ENCODE measurements at regions not wholly inside any gene's neighbourhood (a gene's known extent, or its start where the extent isn't known, plus 50 kb on each side); places are given as distances from the start of the nearest gene placed in this dataset.

- no peak overlapping the region for H3K4me3 ChIP-seq (ENCODE audit: low read depth, low read length)
- H3K36me3 ChIP-seq (ENCODE audit: control insufficient read depth, insufficient read depth, low read length) = no peaks in the 10 kb centered on the region
- no peaks in the 10 kb centered on the region for H3K27me3 ChIP-seq (ENCODE audit: control insufficient read depth, insufficient read depth, low read length)
- FAIRE-seq = no peak
- no peak for TF ChIP-seq CTCF (IDR thresholded peaks at IDR 0.05; ENCODE audit: insufficient read depth, low read length, severe bottlenecking)
- DNase-seq (ENCODE audit: low read depth) = no peak
Observed at GRCh38 chr4:128483041-128483440, 195.4 kb upstream of the PGRMC2 start.

- DNase-seq (ENCODE audit: low read depth) (no peak), FAIRE-seq (no peak)
- Histone ChIP-seq H3K27me3 (ENCODE audit: control insufficient read depth, insufficient read depth, low read length) (no peaks in the 10 kb centered on the region), H3K36me3 (ENCODE audit: control insufficient read depth, insufficient read depth, low read length) (no peaks in the 10 kb centered on the region), H3K4me3 (ENCODE audit: low read depth, low read length) (no peak overlapping the region)
- no peak for TF ChIP-seq CTCF (IDR thresholded peaks at IDR 0.05; ENCODE audit: insufficient read depth, low read length, severe bottlenecking)
Observed at GRCh38 chr4:128481752-128482480, 194.3 kb upstream of the PGRMC2 start.

GRCh38 chr4:128480945-128481344 lies 193.3 kb upstream of the PGRMC2 start:
- Histone ChIP-seq H3K36me3 (ENCODE audit: control insufficient read depth, insufficient read depth, low read length) (no peaks in the 10 kb centered on the region), H3K27me3 (ENCODE audit: control insufficient read depth, insufficient read depth, low read length) (no peaks in the 10 kb centered on the region), H3K4me3 (ENCODE audit: low read depth, low read length) (no peak overlapping the region)
- no peak for DNase-seq (ENCODE audit: low read depth)
- FAIRE-seq = no peak
- TF ChIP-seq CTCF (IDR thresholded peaks at IDR 0.05; ENCODE audit: insufficient read depth, low read length, severe bottlenecking) = no peak

GRCh38 chr4:128477540-128477939 lies 189.9 kb upstream of the PGRMC2 start:
- no peaks in the 10 kb centered on the region for H3K36me3 ChIP-seq (ENCODE audit: control insufficient read depth, insufficient read depth, low read length)
- no peak for TF ChIP-seq CTCF (IDR thresholded peaks at IDR 0.05; ENCODE audit: insufficient read depth, low read length, severe bottlenecking)
- DNase-seq (ENCODE audit: low read depth) = no peak
- no peak overlapping the region for H3K4me3 ChIP-seq (ENCODE audit: low read depth, low read length)
- no peaks in the 10 kb centered on the region for H3K27me3 ChIP-seq (ENCODE audit: control insufficient read depth, insufficient read depth, low read length)
- no peak for FAIRE-seq

GRCh38 chr4:128475597-128475996 lies 188.0 kb upstream of the PGRMC2 start:
- Histone ChIP-seq H3K36me3 (ENCODE audit: control insufficient read depth, insufficient read depth, low read length) (no peaks in the 10 kb centered on the region), H3K4me3 (ENCODE audit: low read depth, low read length) (no peak overlapping the region), H3K27me3 (ENCODE audit: control insufficient read depth, insufficient read depth, low read length) (no peaks in the 10 kb centered on the region)
- no peak for TF ChIP-seq CTCF (IDR thresholded peaks at IDR 0.05; ENCODE audit: insufficient read depth, low read length, severe bottlenecking)
- FAIRE-seq = no peak
- DNase-seq (ENCODE audit: low read depth) = no peak

GRCh38 chr4:128471576-128471975 lies 184.0 kb upstream of the PGRMC2 start:
- no peaks in the 10 kb centered on the region for H3K27me3 ChIP-seq (ENCODE audit: control insufficient read depth, insufficient read depth, low read length)
- no peak overlapping the region for H3K4me3 ChIP-seq (ENCODE audit: low read depth, low read length)
- no peak for TF ChIP-seq CTCF (IDR thresholded peaks at IDR 0.05; ENCODE audit: insufficient read depth, low read length, severe bottlenecking)
- H3K36me3 ChIP-seq (ENCODE audit: control insufficient read depth, insufficient read depth, low read length) = no peaks in the 10 kb centered on the region
- no peak for FAIRE-seq
- no peak for DNase-seq (ENCODE audit: low read depth)

Measured in bronchial epithelial cell (primary cell).